Kidney (tissue), 13 donors: ENCODE measurements at regions not wholly inside any gene's neighbourhood (a gene's known extent, or its start where the extent isn't known, plus 50 kb on each side); places are given as distances from the start of the nearest gene placed in this dataset.
A peak's percentile ranks its signal among the peaks of the same experiment; 100 is the strongest.
"Not testable (repeated sequence)": the region's sequence is repeated elsewhere in the genome, so short reads cannot be mapped to it uniquely, and the experiment has no call there.

Source experiments
- DNase-seq, 5 donors: peaks; one replicate each; pipeline ENCODE4 v3.0.0-alpha.2; 2013 to 2020
- FAIRE-seq: peaks from 2 replicates; lab custom pipeline; 2012; peaks lifted over from hg19 to GRCh38; lab: Jason Lieb, UNC
- H3K27ac ChIP-seq, 2 donors: one replicate each; pipeline ENCODE4 v1.7.0; 2013; ENCODE audit warnings: low read depth in 2 of 2, low read length in 2 of 2, inconsistent platforms in 1 of 2
- H3K27me3 ChIP-seq: one replicate; pipeline ENCODE4 v1.7.1; 2013; ENCODE audit warnings: low read length, inconsistent platforms; ENCODE audit not compliant: control insufficient read depth, insufficient read depth
- H3K36me3 ChIP-seq, 3 donors: one replicate each; pipeline versions ENCODE4 v1.7.0 to v1.7.1; 2013; ENCODE audit warnings: low read length in 3 of 3, control low read depth in 1 of 3, inconsistent platforms in 1 of 3; ENCODE audit not compliant: insufficient read depth in 3 of 3, control insufficient read depth in 2 of 3
- H3K4me1 ChIP-seq, 3 donors: one replicate each; pipeline versions ENCODE4 v1.7.0 to v1.7.1; 2013; ENCODE audit warnings: low read length in 3 of 3, inconsistent platforms in 1 of 3, low read depth in 1 of 3; ENCODE audit not compliant: control insufficient read depth in 2 of 3, insufficient read depth in 2 of 3
- H3K4me3 ChIP-seq, 3 donors: one replicate each; pipeline versions ENCODE4 v1.7.0 to v1.8.1; 2013; ENCODE audit warnings: low read length in 3 of 3, control low read depth in 1 of 3, inconsistent platforms in 1 of 3
- H3K9ac ChIP-seq, 3 donors: one replicate each; pipeline versions ENCODE4 v1.7.0 to v1.7.1; 2013; ENCODE audit warnings: low read length in 3 of 3, control low read depth in 1 of 3, inconsistent platforms in 1 of 3
- H3K9me3 ChIP-seq, 3 donors: one replicate each; pipeline versions ENCODE4 v1.7.0 to v1.7.1; 2013; ENCODE audit warnings: low read length in 3 of 3, control low read depth in 1 of 3, inconsistent platforms in 1 of 3; ENCODE audit not compliant: control insufficient read depth in 2 of 3, insufficient read depth in 1 of 3
- CTCF ChIP-seq: IDR thresholded peaks from 3 replicates; pipeline ENCODE4 v1.5.1; 2012; ENCODE audit warnings: mild to moderate bottlenecking, moderate library complexity, borderline replicate concordance; ENCODE audit not compliant: insufficient read depth; ENCODE audit errors: extremely low read depth
- intact Hi-C: fragments of 100-400 bp; cut with DNase I; formaldehyde crosslinking; loops from one replicate; pipeline ENCODE4 v1.11.1; 2022
- donor health status: control.
- donor health status: control.
- donor health status: control.
- donor health status: control.
- donor health status: control.
- donor health status: DM: yes; HTN: yes; CAD: no.
- donor health status: Normal renal cell carcinoma (clear cell type).

GRCh38 chr5:158039911-158040347, 181.0 kb upstream of the CLINT1 start:
- FAIRE-seq (no peak), DNase-seq (no peak)
- Histone ChIP-seq H3K4me1 (no peaks in the 10 kb centered on the region), H3K4me3 (no peak overlapping the region), H3K9ac (no peak overlapping the region), H3K27ac (no peak overlapping the region), H3K36me3 (no peaks in the 10 kb centered on the region), H3K9me3 (no peaks in the 10 kb centered on the region), H3K27me3 (no peaks in the 10 kb centered on the region)
- intact Hi-C loops = no loop called here
- no peak for TF ChIP-seq CTCF

DNA sequence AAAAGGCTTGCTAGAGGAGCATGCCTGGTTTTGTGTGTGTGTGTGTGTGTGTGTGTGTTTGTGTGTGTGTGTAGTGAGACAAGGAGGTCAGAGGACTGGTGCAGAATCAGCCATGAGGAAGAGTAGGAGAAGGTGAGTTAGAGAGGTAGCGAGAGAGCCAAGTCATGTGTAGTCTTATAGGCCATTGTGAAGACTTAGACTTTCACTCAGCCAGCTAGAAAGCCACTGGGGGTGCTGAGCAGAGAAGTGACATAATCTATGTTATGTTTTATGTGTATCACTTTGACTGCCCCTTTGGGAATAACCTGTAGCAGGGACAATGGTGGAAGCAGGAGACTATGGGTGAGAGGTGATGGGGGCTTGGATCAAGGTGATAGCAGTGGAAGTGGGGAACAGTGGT, 180.5 kb upstream of the CLINT1 start:
- no peaks in the 10 kb centered on the region for H3K36me3 ChIP-seq
- DNase-seq (no peak), FAIRE-seq (no peak)
- no peaks in the 10 kb centered on the region for H3K4me1 ChIP-seq
- no peaks in the 10 kb centered on the region for H3K27me3 ChIP-seq
- no peak overlapping the region for H3K9ac ChIP-seq
- no peak overlapping the region for H3K4me3 ChIP-seq
- no peak overlapping the region for H3K27ac ChIP-seq
- intact Hi-C loops = no loop called here
- H3K9me3 ChIP-seq = no peaks in the 10 kb centered on the region
- TF ChIP-seq CTCF = no peak

DNA sequence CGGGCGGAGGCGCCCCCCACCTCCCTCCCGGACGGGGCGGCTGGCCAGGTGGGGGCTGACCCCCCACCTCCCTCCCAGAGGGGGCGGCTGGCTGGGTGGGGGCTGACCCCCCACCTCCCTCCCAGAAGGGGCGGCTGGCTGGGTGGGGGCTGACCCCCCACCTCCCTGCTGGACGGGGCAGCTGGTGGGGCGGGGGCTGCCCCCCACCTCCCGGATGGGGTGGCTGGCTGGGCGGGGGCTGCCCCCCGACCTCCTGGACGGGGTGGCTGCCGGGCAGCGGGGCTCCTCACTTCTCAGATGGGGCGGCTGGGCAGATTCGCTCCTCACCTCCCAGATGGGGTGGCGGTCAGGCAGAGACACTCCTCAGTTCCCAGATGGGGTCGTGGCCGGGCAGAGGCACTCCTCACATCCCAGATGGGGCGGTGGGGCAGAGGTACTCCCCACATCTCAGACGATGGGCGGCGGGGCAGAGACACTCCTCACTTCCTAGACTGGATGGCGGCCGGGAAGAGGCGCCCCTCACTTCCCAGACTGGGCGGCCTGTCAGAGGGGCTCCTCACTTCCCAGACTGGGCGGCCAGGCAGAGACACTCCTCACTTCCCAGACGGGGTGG, 178.1 kb upstream of the CLINT1 start:
- intact Hi-C loops, H3K4me3 ChIP-seq, H3K4me1 ChIP-seq, H3K27me3 ChIP-seq, H3K9ac ChIP-seq, H3K27ac ChIP-seq, H3K9me3 ChIP-seq, FAIRE-seq, H3K36me3 ChIP-seq: not testable (repeated sequence)
- DNase-seq = peak in 1 of 5 donors; percentile 69

DNA sequence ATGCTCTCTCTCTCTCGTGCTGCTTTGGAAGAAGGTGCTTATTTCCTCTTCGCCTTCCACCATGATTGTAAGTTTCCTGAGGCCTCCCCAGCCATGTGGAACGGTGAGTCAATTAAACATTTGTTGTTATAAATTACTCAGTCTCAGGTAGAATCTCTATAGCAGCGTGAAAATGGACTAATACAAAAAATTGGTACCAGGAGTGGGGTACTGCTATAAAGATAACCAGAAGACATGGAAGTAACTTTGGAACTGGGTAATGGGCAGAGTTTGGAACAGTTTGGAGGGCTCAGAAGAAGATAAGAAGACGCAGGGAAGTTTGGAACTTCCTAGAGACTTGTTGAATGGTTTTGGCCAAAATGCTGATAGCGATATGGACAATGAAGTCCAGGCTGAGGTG, 175.6 kb upstream of the CLINT1 start:
- H3K27me3 ChIP-seq, intact Hi-C loops, H3K4me1 ChIP-seq, H3K27ac ChIP-seq, H3K36me3 ChIP-seq, FAIRE-seq, H3K4me3 ChIP-seq, H3K9ac ChIP-seq, DNase-seq, H3K9me3 ChIP-seq: not testable (repeated sequence)
